HG03045 (cell line): ENCODE measurements at regions not wholly inside any gene's neighbourhood (a gene's known extent, or its start where the extent isn't known, plus 50 kb on each side); places are given as distances from the start of the nearest gene placed in this dataset.
"Not testable (repeated sequence)": the region's sequence is repeated elsewhere in the genome, so short reads cannot be mapped to it uniquely, and the experiment has no call there.

ENCODE experiments used
- ATAC-seq: cut with Tn5 transposase; IDR thresholded peaks from one replicate; pipeline ENCODE4 v1.9.1; 2021; ENCODE audit warnings: mild to moderate bottlenecking, moderate library complexity; ENCODE audit not compliant: unreplicated experiment

- no peak for ATAC-seq
These were observed 101.6 kb upstream of the TARDBP start for GRCh38 chr1:10910681-10911489.

DNA sequence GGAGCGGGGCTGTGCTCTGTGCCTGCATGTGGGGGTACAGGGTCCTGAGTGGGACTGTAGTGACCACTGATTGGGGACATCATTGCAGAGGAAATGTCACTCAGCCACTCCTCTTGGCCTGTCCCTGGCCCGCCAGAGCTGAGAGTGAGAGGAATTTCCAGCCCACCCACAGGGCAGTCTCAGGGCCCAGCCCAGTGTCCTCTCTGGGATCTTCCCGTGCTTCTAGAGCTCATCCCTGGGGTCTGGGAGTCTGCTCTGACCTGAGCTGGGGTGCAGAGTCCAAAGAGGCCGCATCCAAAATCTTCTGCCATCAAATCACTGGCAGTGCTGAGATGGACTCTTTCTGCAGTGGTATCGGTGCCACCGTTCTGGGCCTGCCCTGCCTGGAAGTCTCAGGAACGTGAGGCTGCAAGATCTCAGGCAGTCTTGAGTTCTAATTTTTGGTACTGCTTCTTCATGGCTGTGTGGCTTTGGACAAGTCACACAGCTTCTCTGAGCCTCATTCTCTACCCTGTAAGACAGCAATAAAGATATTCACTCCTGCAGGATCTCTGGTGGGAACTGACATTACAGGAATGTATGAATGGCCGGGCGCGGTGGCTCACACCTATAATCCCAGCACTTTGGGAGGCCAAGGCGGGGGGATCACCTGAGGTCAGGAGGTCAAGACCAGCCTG lies 100.8 kb upstream of the TARDBP start:
- ATAC-seq: no peak

- ATAC-seq: no peak
These were observed 100.0 kb upstream of the TARDBP start for GRCh38 chr1:10912441-10912840.

DNA sequence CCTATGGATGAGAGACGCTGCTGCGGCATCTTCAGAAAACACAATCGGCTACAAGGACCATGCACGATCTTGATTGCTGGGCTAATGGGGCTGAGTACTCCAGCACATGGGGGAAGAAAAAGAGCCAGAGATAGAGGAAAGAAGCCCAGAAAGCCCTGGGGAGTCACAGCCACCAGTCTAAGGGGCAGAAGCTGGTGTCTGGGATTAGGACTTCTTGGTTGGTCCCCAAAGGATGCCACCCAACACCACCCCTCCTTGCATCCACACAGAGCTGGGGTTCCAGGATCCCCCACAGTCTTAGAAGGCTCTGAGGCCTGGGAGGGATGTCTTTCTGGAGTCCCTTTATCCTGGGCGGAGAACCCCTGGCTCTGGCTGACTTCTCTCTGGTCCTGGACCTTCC lies 98.4 kb upstream of the TARDBP start:
- ATAC-seq: no peak

DNA sequence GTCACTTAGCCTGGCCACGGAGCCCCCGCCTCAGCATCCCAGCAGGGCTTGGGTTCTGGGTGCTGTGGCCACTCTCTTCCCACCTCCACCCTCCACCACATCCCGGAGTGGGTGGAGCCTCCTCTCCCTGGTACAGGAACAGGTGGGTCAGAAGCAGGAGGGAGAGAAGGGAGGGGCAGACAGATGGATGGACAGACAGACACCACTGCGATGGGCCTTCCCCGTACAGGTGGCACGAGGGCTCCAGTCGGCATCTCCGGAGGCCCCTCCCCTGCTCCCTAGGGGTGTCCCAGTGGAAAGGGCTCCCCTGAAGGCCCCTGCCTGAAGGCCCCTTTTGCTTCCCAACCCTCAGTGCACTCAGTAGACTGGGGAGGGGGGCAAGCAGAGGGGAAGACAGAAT lies 96.9 kb upstream of the TARDBP start:
- no peak for ATAC-seq

DNA sequence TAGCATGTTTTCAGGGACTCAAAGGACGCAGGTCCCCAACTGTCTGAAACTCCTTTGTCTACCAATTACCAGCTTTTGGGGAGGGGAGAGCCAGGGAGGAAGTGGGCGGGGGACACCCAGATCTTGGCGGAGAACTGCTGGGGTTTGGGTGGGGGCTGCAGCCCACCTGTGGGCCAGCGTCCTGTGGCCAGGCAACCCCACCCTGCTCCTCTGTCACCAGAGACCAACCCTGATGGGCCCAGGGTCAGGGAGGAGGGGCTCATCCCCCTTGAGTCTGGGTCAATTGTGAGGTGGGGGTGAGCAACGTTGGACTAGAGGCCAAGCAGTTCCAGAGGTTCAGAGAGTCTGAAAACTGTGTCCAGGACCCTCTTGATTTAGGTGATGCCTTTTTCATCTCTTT lies 96.1 kb upstream of the TARDBP start:
- no peak for ATAC-seq

- ATAC-seq: no peak
These were observed 95.5 kb upstream of the TARDBP start for GRCh38 chr1:10916991-10917390.

- ATAC-seq: no peak
These were observed 94.7 kb upstream of the TARDBP start for GRCh38 chr1:10917513-10918454.

- no peak for ATAC-seq
These were observed 93.9 kb upstream of the TARDBP start for GRCh38 chr1:10918531-10918930.

GRCh38 chr1:10920063-10920626 lies 92.3 kb upstream of the TARDBP start:
- no peak for ATAC-seq

DNA sequence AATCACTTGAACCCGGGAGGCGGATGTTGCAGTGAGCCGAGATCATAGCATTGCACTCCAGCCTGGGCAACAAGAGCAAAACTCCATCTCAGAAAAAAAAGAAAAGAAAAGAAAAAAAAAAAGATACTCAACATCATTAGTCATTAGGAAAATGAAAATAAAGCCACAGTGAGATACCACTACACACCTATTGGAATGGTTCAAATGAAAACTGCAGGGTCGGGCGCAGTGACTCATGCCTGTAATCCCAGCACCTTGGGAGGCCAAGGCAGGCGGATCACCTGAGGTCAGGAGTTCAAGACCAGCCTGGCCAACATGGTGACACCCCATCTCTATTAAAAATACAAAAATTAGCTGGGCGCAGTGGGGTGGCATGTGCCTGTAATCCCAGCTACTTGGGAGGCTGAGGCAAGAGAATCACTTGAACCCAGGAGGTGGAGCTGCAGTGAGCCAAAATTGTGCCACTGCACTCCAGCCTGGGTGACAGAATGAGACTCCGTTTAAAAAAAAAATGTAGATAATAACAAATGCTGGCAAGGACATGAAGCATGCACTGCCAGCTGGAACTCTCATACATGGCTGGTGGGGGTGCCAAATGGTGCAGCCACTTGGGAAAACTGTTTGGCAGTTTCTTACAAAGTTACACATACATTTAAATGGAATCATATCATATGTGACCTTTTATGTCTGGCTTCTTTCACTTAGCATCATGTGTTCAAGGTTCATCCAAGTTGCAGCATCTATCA lies 90.0 kb upstream of the TARDBP start:
- ATAC-seq: not testable (repeated sequence)

GRCh38 chr1:10924030-10924429 lies 88.4 kb upstream of the TARDBP start:
- ATAC-seq: no peak

GRCh38 chr1:10928654-10929053 lies 83.8 kb upstream of the TARDBP start:
- ATAC-seq: no peak

DNA sequence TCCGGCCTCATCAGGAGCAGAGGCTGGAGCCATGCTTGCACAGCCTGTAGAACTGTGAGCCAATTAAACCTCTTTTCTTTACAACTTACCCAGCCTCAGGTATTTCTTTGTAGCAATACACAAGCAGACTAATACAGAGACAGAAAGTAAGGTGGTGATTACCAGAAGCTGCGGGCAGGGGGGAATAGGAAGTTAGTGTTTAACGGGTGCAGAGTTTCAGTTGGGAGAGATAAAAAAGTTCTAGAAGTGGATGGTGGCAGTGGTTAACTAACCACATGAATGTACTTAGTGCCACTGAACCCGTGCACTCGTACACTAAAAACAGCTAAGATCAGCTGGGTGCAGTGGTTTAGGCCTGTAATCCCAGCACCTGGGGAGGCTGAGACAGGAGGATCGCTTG lies 80.4 kb upstream of the TARDBP start:
- ATAC-seq: no peak

GRCh38 chr1:10934150-10934818 lies 78.2 kb upstream of the TARDBP start:
- no peak for ATAC-seq

DNA sequence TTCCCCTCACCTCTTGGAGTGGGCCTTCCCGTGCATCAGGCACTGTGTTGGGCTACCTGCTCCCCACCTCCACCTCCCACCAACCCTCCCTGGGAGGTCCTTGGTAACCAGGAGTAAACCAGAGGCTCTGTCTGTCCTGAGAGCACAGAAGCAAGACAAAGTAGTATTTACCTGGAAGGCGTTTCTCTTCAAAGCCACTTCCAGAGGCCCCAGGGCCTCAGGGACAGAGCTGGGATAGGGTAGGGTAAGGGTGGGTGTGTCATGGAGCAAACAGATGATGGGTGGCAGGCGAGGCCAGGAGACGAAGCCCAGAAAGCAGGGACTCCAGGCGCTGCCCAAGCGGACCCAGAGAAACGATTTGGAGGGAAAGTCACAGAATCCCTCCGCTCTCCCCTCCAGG lies 77.2 kb upstream of the TARDBP start:
- ATAC-seq: no peak

DNA sequence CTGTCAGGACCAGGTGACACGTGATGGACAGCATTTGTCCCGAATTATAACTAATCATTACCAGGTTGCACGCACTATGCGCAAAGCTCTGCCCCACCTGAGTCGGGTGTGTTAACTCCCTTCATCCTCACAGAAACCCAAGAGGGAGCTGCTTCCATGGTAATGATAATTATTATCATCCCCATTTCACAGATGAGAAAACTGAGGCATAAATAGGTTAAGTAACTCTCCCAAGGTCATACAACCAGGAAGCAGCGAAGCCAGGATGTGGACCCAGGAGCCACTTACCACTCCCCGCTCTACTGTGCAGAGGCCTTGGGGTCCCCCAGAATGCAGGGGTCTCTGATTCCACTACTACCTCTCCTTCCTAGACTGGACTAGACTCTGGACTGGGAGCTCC lies 76.7 kb upstream of the TARDBP start:
- ATAC-seq: no peak

- no peak for ATAC-seq
These were observed 75.2 kb upstream of the TARDBP start for GRCh38 chr1:10936998-10937901.
